ENCODE measurements at regions not wholly inside any gene's neighbourhood (a gene's known extent, or its start where the extent isn't known, plus 50 kb on each side); places are given as distances from the start of the nearest gene placed in this dataset.

DNA sequence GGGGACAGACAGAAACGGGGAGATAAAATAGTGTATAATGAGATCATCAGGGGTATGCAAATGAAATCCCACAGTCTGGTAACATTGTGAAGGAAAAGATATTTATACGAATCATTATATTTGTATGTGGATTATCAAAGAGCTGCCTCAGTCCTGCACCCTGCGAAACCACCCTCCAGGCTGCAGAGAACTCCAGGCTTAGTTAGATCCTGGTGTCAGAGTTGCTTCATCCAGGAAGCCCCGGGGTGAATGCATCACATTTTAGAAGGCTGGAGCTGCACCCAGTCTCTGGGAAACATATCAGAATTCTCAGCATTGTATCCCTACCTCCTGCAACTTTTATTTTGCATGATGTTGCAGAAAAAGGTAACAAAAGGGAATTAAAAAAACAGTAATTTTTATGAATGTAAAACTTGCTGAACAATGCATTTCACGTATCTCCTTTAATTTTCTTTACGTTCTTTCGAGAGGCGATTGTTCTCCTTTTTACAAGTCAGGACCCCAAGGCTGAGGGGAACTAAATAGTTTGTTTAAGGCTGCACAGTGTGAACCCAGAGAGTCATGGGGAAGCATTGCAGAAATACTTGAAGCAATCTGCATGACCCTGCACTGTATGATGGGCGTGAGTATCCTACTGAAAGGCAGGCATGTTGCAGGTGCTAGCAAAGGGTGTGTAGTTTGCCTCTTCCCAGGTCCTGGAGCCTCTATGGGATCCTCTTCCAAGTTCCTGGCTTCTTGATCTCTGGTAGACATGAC lies 299.5 kb upstream of the CLNK start:
- FAIRE-seq: no peak
- TF ChIP-seq, protein P1, sequence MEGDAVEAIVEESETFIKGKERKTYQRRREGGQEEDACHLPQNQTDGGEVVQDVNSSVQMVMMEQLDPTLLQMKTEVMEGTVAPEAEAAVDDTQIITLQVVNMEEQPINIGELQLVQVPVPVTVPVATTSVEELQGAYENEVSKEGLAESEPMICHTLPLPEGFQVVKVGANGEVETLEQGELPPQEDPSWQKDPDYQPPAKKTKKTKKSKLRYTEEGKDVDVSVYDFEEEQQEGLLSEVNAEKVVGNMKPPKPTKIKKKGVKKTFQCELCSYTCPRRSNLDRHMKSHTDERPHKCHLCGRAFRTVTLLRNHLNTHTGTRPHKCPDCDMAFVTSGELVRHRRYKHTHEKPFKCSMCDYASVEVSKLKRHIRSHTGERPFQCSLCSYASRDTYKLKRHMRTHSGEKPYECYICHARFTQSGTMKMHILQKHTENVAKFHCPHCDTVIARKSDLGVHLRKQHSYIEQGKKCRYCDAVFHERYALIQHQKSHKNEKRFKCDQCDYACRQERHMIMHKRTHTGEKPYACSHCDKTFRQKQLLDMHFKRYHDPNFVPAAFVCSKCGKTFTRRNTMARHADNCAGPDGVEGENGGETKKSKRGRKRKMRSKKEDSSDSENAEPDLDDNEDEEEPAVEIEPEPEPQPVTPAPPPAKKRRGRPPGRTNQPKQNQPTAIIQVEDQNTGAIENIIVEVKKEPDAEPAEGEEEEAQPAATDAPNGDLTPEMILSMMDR (IDR thresholded peaks at IDR 0.05; ENCODE audit: insufficient read depth, low read length, severe bottlenecking): no peak

DNA sequence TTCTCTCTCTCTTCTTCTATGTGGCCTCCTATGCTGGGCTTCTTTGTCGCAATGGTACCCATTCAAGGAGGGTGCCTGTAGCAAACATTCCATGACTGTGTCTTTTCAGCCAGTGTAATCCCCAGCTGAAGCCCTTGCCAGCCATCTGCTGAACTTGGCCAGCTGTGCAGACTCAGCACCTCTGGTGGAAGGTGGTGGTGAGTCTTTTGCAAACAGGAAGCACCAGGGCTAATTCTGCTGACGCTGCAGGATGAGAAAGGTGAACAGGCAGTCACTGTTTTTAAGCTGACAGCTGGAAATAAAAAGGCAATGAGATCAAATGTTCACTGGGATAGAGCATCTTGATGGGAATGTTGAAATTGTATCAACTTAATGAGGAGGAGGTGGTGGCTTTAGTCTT lies 298.7 kb upstream of the CLNK start:
- Histone ChIP-seq H3K27me3 (ENCODE audit: control insufficient read depth, insufficient read depth, low read length) (no peaks in the 10 kb centered on the region), H3K4me3 (ENCODE audit: low read depth, low read length) (no peak overlapping the region), H3K36me3 (ENCODE audit: control insufficient read depth, insufficient read depth, low read length) (no peaks in the 10 kb centered on the region)
- TF ChIP-seq, protein P1 (IDR thresholded peaks at IDR 0.05; ENCODE audit: insufficient read depth, low read length, severe bottlenecking): no peak
- FAIRE-seq (no peak), DNase-seq (ENCODE audit: low read depth) (peak; percentile 54)

More for the DNA sequence above, 299.5 kb upstream of the CLNK start:
- no peak overlapping the region for H3K4me3 ChIP-seq (ENCODE audit: low read depth, low read length)
- H3K27me3 ChIP-seq (ENCODE audit: control insufficient read depth, insufficient read depth, low read length): no peaks in the 10 kb centered on the region
- peak; percentile 46 for DNase-seq (ENCODE audit: low read depth)
- no peaks in the 10 kb centered on the region for H3K36me3 ChIP-seq (ENCODE audit: control insufficient read depth, insufficient read depth, low read length)

DNA sequence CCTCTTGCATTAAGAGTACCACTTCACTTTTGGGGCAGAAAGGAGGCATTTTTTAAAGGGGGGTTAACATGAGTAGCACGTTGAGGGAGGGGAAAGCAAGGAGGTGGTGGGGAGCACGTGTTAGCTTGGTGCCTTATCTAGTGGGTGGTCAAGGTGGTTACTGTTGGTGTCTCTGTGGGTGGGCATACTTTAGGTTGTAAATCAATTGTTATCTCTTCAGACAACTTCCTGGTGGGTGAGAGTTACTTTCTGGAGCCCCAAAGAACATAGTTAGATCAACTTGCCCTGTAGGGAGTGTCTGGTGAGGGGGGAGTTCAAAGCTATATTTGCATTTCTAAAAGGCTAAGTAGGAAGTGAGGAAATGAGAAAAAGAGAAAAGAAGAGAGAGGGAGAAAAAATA lies 297.7 kb upstream of the CLNK start:
- Histone ChIP-seq H3K27me3 (ENCODE audit: control insufficient read depth, insufficient read depth, low read length) (no peaks in the 10 kb centered on the region), H3K4me3 (ENCODE audit: low read depth, low read length) (no peak overlapping the region), H3K36me3 (ENCODE audit: control insufficient read depth, insufficient read depth, low read length) (no peaks in the 10 kb centered on the region)
- no peak for DNase-seq (ENCODE audit: low read depth)
- FAIRE-seq: no peak
- TF ChIP-seq, protein P1 (IDR thresholded peaks at IDR 0.05; ENCODE audit: insufficient read depth, low read length, severe bottlenecking): no peak

DNA sequence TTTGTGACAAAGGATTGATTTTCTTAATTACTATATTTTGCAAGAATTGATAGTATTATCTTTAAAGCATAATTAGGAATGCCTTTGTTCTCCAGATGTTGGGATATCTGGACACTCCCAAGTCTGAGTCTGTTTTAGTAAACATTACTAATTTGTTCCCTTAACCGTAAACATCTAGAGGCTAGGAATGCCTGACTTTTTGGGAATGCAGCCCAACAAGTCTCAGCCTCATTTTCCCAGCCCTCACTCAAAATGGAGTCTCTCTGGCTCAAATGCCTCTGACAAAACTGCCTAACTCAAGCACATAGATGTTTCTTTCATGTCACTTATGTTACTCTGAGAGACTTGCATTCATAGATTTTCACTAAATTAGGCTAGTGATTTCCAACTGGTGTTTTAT lies 297.0 kb upstream of the CLNK start:
- no peaks in the 10 kb centered on the region for H3K36me3 ChIP-seq (ENCODE audit: control insufficient read depth, insufficient read depth, low read length)
- DNase-seq (ENCODE audit: low read depth): peak; percentile 38
- TF ChIP-seq, protein P1 (IDR thresholded peaks at IDR 0.05; ENCODE audit: insufficient read depth, low read length, severe bottlenecking): no peak
- H3K27me3 ChIP-seq (ENCODE audit: control insufficient read depth, insufficient read depth, low read length): no peaks in the 10 kb centered on the region
- no peak for FAIRE-seq
- no peak overlapping the region for H3K4me3 ChIP-seq (ENCODE audit: low read depth, low read length)

GRCh38 chr4:10981096-10981495 lies 296.5 kb upstream of the CLNK start:
- no peaks in the 10 kb centered on the region for H3K36me3 ChIP-seq (ENCODE audit: control insufficient read depth, insufficient read depth, low read length)
- FAIRE-seq (no peak), DNase-seq (ENCODE audit: low read depth) (no peak)
- TF ChIP-seq, protein P1 (IDR thresholded peaks at IDR 0.05; ENCODE audit: insufficient read depth, low read length, severe bottlenecking): no peak
- no peaks in the 10 kb centered on the region for H3K27me3 ChIP-seq (ENCODE audit: control insufficient read depth, insufficient read depth, low read length)
- H3K4me3 ChIP-seq (ENCODE audit: low read depth, low read length): no peak overlapping the region

DNA sequence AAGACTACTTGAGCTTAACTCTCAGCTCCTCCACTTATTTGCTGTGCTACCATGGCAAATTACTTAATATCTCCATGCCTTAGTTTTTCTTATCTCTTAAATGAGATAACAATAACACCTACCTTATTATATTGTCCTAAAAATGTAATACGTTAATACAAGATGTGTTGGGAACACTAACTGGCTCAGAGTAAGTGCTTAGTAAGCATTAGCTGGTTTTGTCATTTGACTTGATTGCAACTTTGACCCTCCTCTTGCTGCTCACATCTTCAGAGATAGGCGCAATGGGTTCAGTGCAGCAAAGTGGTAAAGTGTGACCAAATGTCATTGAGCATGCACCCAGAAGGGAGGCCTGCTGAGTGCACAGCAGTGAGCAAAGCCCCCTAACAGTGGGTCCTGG lies 294.5 kb upstream of the CLNK start:
- H3K27me3 ChIP-seq (ENCODE audit: control insufficient read depth, insufficient read depth, low read length): no peaks in the 10 kb centered on the region
- no peaks in the 10 kb centered on the region for H3K36me3 ChIP-seq (ENCODE audit: control insufficient read depth, insufficient read depth, low read length)
- DNase-seq (ENCODE audit: low read depth): no peak
- no peak for FAIRE-seq
- no peak overlapping the region for H3K4me3 ChIP-seq (ENCODE audit: low read depth, low read length)
- TF ChIP-seq, protein P1 (IDR thresholded peaks at IDR 0.05; ENCODE audit: insufficient read depth, low read length, severe bottlenecking): no peak
